ENCODE measurements at regions not wholly inside any gene's neighbourhood (a gene's known extent, or its start where the extent isn't known, plus 50 kb on each side); places are given as distances from the start of the nearest gene placed in this dataset.

DNA sequence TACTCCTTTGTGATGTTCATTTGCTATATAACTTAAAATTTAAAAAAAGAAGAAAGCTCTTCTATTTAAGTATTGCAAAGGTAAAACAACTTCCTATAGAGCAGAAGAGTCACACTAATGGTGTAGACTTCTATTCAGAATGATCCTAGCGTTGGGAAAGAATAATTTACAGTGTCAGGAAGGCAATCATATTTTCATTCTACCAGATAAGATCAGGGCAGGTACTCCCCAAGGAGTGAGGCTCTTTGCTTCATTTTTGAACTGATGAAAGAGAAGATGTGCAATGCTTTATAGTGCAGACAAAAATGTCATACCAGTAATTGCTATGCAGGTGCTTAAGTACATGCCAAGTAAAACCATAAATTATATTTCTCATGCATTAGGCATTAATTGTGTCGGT, 1193.0 kb downstream of the PCDH9 start:
- no peak overlapping the region for H3K4me3 ChIP-seq (ENCODE audit: insufficient read depth, low read depth, low read length)
- H2AK9ac ChIP-seq (replicated peaks; ENCODE audit: low read depth, low read length, poor library complexity): no peak overlapping the region
- ATAC-seq (ENCODE audit: low read depth) (no peak), DNase-seq (no peak)
- H4K20me1 ChIP-seq (ENCODE audit: insufficient read depth, low read length): no peaks in the 10 kb centered on the region
- H2AK5ac ChIP-seq (ENCODE audit: low read depth, low read length): no peak overlapping the region
- H4K8ac ChIP-seq (ENCODE audit: low read depth in 2 of 2, low read length in 2 of 2): no peak overlapping the region
- no peak overlapping the region for H3K23ac ChIP-seq (ENCODE audit: low read depth, low read length)
- H3K36me3 ChIP-seq (ENCODE audit: control insufficient read depth, insufficient read depth, low read length): no peaks in the 10 kb centered on the region
- H3K9ac ChIP-seq (ENCODE audit: low read depth, low read length): no peak overlapping the region
- intact Hi-C loops (cut with micrococcal nuclease): no loop called here
- H2BK15ac ChIP-seq (ENCODE audit: low read depth, low read length): no peak overlapping the region
- no peaks in the 10 kb centered on the region for H3K9me3 ChIP-seq (ENCODE audit: control insufficient read depth, insufficient read depth, low read length)
- dilution Hi-C loops (cut with HindIII; ENCODE audit: low sequenced_read_pairs, unreplicated experiment): no loop called here
- no peaks in the 10 kb centered on the region; the same call in 1 of the 2 replicates for H3K9me1 ChIP-seq (ENCODE audit: insufficient read depth, low read length)
- H3K27me3 ChIP-seq (ENCODE audit: control insufficient read depth, insufficient read depth, low read length): no peaks in the 10 kb centered on the region
- ChIA-PET POLR2A (ENCODE audit: unreplicated experiment) (no interaction called here), CTCF (no interaction called here)
- no peak overlapping the region for H3K4me2 ChIP-seq (ENCODE audit: low read depth, low read length)
- H2BK20ac ChIP-seq (ENCODE audit: low read depth, low read length): no peak overlapping the region
- no peak overlapping the region for H3K4ac ChIP-seq (ENCODE audit: low read depth, low read length)
- WGBS, 2 experiments (ENCODE audit: extremely low coverage in 2 of 2, insufficient read length in 1 of 2): no CpG with 5 or more reads among the region's 2 CpGs
- H3K56ac ChIP-seq (ENCODE audit: extremely low read depth, insufficient read depth, low read length): no peak overlapping the region
- H3K79me1 ChIP-seq (ENCODE audit: low read depth in 1 of 2, low read length in 2 of 2): no peaks in the 10 kb centered on the region
- H2BK120ac ChIP-seq (ENCODE audit: low read depth, low read length): no peak overlapping the region
- no peak overlapping the region for H3K18ac ChIP-seq (ENCODE audit: low read depth, low read length)
- TF ChIP-seq CHD1 (IDR thresholded peaks at IDR 0.05; ENCODE audit: low read depth, low read length): no peak
- TF ChIP-seq MXI1 (IDR thresholded peaks at IDR 0.05; ENCODE audit: borderline replicate concordance, low read depth, low read length): no peak
- TF ChIP-seq ELK1 (IDR thresholded peaks at IDR 0.05; ENCODE audit: borderline replicate concordance, low read depth, low read length): no peak
- TF ChIP-seq FOS (IDR thresholded peaks at IDR 0.05; ENCODE audit: low read depth, low read length): no peak
- no peak overlapping the region for H4K5ac ChIP-seq (ENCODE audit: low read depth, low read length)
- no peak overlapping the region for H4K91ac ChIP-seq (ENCODE audit: insufficient read depth, low read depth, low read length)
- BruUV-seq (replicated peaks): no TSS peak
- H3K14ac ChIP-seq (replicated peaks; ENCODE audit: low read depth, low read length): no peak overlapping the region
- no peak overlapping the region for H3K27ac ChIP-seq (ENCODE audit: insufficient read depth, low read length)
- H3K4me1 ChIP-seq (ENCODE audit: control insufficient read depth, insufficient read depth, low read length): no peaks in the 10 kb centered on the region
- in situ Hi-C loops (cut with MboI; ENCODE audit: low sequenced_read_pairs): no loop called here
- no peak overlapping the region for H2AFZ ChIP-seq (replicated peaks; ENCODE audit: low read length, poor library complexity)
- no peak overlapping the region for H2BK5ac ChIP-seq (ENCODE audit: low read depth, low read length, poor library complexity, severe bottlenecking)
